Effector CD4-positive, alpha-beta T cell (primary cell): ENCODE measurements at regions not wholly inside any gene's neighbourhood (a gene's known extent, or its start where the extent isn't known, plus 50 kb on each side); places are given as distances from the start of the nearest gene placed in this dataset.

Experiments used
- DNase-seq: peaks from one replicate; pipeline ENCODE4 v3.0.0-alpha.2; 2020

- no peak for DNase-seq
Observed at GRCh38 chr22:49564666-49565515, 262.8 kb downstream of the BRD1 start.

GRCh38 chr22:49564054-49564453 lies 263.6 kb downstream of the BRD1 start:
- no peak for DNase-seq

DNA sequence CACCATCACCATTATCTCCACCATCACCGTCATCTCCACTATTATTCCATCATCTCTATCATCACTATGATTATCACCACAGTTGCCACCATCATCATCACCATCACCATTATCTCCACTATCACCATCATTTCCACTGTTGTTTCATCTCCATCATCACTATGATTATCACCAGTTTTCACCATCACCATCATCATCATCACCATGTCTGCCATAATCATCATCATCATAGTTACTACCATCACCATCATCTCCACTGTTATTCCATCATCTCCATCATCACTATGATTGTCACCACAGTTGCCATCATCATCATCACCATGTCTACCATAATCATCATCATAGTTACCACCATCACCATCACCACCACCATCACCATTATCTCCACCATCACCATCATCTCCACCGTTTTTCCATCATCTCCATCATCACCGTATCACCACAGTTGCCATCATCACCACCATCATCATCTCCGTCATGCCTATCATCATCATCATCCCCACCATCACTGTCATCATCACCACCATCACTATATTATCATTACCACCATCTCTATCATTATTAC lies 264.9 kb downstream of the BRD1 start:
- DNase-seq = no peak

GRCh38 chr22:49561976-49562375 lies 265.7 kb downstream of the BRD1 start:
- no peak for DNase-seq

GRCh38 chr22:49561338-49561737 lies 266.3 kb downstream of the BRD1 start:
- no peak for DNase-seq

DNA sequence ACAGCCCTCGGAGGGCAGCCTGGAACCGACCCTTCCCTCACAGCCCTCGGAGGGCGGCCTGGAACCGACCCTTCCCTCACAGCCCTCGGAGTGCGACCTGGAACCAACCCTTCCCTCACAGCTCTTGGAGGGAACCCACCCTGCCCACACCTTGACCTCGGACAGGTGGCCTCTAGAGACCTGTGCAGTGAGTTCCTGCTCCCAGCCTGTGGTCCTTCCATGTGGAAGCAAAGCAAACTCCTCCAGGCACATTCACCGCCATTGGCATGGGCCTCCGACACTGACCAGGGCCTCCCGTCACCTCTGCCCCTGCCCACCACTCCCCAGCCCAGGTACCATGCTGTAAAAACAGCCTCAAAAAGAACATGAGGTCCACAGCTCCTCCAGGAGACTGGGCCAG lies 272.1 kb downstream of the BRD1 start:
- no peak for DNase-seq

DNA sequence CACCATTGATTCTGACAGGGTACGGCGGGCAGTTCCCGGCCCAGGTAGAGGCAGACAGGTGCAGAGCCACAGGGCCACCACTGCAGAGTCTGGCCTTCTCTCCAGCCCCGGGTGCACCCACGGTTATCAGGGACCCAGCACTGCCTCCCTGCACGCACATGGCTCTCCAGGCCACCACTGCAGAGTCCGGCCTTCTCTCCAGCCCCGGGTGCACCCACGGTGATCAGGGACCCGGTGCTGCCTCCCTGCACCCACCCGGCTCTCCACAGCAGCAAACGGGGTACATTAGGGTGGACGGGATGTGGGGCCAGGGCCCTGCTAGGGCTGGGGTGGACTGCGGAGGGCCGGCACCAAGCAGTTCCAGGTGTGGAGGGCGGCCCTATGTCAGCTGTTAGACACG lies 272.9 kb downstream of the BRD1 start:
- DNase-seq = no peak

GRCh38 chr22:49554296-49554625 lies 273.4 kb downstream of the BRD1 start:
- no peak for DNase-seq

DNA sequence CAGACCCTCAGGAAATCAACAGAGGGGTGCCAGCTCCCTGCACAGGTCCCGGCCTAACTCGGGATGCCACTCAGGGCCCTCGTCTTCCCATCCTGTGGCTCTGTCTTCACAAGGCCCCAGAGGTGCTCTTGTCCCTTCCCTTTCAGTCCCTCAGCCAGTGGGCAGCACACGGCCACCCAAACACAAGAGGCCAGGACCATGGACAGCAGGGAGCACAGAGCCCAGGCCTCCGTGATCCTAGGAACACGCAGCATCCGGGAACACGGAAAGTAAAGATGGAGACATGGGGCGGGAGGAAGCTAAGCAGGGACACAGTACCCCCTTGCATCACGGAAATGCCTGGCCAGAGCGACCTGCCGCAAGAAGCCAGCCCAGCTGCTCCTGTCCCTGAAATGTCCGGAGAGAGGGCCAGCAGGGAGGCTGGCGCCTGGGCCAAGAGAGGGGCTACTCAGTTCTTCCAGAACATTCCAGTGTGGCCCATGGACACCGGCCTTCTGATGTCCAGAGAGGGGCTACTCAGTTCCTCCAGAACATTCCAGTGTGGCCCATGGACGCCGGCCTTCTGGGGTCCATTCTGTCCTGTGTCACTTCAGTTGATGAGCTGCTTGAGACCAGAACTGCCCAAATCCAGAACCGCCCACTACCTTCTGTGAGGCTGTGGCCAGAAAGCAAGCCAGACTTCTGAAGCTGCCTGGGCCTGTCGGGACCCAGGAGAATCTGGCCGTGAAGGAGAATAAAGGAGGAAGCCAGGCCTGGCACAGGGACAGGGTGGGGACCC lies 274.0 kb downstream of the BRD1 start:
- no peak for DNase-seq

- DNase-seq = no peak
Observed at GRCh38 chr22:49553076-49553475, 274.6 kb downstream of the BRD1 start.

DNA sequence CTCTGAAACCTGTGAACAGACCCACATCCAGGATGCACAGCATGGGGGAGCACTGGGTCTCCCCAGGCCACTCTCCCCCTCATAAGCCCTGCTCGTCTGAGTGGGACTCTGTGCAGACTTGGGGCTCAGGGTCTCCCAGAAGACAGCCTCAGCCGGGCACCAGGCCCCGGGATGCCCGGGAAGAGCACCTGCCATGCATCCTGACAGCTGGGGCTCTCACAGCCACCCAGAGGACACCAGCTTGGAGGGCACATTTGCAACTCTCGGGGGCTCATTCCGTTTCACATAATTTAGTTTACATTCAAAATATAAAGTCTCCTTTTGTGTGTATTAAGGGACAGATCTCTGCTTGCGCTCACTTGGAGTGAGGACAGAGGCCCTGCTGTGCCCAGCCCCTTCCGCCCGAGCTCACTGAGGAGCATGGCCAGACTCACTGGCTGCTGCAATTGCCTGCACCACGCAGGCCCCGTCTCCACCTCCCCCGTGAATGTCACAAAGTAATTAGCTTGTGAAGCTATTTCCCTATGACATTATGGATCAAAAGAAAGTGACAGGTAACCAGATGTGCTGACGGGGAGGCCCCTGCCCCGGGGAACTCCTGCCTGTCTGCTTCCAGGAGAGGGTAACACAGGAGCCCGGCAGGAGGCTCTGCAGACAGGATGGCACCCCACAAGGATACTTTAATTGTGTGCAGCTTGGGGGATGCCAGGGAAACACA lies 275.6 kb downstream of the BRD1 start:
- DNase-seq = no peak

DNA sequence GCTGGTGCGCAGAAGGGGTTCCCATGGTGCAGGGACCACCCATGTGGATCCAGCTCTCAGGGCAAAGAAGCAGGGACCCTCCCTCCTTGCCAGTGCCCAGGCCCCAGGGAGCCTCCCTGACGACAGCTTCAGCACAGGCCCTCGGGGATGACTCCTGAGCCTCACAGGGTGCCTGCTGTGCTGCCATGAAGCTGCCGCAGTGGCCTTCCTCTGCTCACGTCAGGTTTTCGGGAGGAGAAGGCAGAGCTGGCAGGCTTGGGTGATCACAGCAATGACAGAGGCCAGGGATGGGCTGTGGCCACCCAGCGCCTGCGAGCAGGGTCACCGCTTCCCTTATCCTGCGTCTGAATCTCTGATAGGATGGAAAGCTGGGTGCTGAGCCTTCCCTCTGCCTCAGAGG lies 276.2 kb downstream of the BRD1 start:
- DNase-seq = no peak

DNA sequence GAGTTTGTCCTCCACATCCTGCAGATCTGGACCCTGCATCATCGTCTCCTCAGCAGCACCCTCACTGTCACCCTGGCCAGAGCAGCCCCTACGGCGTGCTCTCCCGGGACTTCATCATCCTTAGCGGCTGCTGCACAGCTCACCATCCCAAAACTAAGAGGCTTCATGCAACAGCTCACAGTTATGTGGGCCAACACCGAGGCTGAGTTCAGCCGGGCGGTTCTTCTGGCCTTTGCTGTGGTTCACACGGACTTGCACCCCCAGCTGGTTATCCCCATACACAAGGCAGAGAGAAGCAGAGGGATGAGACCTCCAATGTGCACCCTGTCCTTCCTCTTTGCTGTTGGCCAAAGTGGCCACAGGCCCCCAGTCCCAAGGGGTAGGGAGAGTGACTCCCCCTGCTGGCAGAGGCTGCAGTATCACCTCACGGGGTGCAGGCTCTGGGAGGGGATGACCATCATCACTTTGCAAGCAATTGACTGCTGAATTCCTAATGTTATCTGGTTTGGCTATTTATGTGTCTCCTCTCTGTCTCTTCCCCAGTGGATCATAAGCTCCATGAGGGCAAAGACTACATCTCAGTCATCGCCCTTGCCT lies 276.8 kb downstream of the BRD1 start:
- DNase-seq = no peak

DNA sequence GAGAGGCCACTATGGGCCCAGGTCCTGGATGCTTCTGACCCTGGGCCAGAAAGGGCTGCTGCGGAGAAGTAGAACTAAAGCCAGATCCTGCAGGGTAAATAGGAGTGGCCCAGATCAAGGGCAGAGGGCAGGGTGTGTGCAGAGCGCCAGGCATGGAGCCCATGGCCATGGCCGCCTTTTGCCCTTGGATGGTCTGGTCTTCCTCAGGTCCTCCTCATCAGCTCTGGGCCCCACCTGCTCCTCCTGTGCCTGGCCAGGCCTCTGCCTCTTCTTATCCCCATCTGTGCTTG lies 277.6 kb downstream of the BRD1 start:
- DNase-seq = no peak

- no peak for DNase-seq
Observed at GRCh38 chr22:49549256-49550140, 278.2 kb downstream of the BRD1 start.

- DNase-seq = no peak
Observed at GRCh38 chr22:49548356-49549202, 279.1 kb downstream of the BRD1 start.

DNA sequence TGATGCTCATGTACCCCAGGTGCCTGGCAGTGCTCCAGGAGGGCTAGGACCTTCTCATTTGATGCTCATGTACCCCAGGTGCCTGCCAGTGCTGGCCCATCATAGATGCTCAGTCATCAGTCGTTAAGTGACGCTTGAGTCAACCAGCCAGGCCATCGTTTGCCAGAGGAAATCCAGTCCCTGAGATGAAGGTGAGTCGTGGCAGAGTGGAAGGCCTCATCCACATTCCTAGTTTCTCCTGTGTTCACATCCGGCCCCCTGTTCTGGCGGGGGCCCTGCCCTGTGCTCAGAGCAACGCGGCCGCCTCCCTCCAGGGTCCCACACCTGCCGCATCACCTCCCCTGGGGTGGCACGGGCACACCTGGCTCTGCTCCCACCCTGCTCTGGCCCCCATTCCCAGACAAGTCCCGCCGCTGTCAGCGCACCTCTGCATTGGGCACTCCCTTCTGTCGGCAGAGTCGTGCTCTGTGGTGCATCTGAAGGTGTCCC lies 279.9 kb downstream of the BRD1 start:
- DNase-seq = no peak

DNA sequence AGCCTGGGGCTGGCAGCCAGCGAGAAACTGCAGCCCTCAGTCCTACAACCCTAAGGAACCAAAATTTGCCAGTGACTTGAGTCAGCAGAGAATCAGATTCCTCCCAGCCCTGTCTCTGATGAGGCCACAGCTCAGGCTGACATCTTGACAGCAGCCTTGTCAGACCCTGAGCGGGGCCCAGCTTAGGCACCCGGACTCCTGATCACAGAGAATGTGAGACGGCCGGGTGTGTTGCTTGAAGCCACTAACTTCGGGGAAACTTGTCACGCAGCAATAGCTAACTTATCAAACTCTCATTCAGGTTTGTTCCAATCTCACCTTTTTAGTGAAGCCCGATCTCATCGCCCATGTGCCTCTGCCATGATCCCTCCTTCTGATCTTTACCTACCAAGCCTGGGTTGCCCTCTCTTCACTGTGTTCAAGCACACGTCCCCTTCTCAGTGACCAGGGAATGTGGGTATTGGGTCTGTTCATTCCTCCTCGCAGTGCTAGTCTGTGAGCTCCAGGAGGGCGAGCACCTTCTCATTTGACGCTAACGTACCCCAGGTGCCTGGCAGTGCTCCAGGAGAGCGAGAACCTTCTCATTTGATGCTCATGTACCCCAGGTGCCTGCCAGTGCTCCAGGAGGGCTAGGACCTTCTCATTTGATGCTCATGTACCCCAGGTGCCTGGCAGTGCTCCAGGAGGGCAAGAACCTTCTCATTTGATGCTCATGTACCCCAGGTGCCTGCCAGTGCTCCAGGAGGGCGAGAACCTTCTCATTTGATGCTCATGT lies 280.7 kb downstream of the BRD1 start:
- DNase-seq = no peak

DNA sequence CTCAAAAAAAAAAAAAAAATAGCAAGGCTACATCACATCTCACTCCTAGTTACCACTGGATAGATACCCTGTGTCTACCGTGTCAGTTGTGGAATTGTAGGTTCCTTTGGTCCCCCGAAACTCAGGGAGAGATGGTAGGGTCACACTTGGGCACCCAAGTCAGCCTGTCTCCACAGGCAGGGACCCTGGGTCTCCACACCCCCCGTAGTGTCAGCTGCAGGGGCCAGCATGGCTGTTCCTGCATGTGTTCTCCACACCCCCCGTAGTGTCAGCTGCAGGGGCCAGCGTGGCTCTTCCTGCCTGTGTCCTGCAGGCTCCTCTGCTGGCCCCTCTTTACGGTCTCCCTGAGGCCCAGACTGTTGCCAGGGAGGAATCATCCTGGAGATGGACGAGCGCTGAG lies 282.1 kb downstream of the BRD1 start:
- no peak for DNase-seq

- no peak for DNase-seq
Observed at GRCh38 chr22:49544286-49544685, 283.4 kb downstream of the BRD1 start.
